T-helper 2 cell (primary cell): ENCODE measurements at regions not wholly inside any gene's neighbourhood (a gene's known extent, or its start where the extent isn't known, plus 50 kb on each side); places are given as distances from the start of the nearest gene placed in this dataset.

ENCODE experiments used
- DNase-seq, 5 experiments: peaks; one replicate each; pipeline versions ENCODE4 v3.0.0 to v3.0.0-alpha.2; 2012 to 2022

DNA sequence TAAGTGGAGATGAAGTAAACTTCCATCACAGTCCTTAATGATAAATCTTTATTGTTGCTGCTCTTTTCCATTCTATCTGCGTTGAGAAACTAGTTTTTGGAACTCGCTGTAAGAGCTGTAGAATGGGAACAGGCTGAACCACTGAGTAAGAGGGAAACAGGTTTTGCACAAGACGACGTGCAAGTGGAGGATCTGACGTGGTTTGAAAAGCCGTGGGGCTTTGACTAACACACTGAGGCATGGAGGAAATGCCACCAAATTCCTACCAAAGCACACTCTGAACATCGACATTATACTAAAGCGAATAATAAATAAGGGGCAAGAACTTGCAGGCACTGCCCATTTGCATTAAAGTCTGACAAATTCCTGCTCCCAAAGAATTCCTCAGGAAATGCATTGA lies 160.6 kb downstream of the KLF6 start:
- DNase-seq: no peak

DNA sequence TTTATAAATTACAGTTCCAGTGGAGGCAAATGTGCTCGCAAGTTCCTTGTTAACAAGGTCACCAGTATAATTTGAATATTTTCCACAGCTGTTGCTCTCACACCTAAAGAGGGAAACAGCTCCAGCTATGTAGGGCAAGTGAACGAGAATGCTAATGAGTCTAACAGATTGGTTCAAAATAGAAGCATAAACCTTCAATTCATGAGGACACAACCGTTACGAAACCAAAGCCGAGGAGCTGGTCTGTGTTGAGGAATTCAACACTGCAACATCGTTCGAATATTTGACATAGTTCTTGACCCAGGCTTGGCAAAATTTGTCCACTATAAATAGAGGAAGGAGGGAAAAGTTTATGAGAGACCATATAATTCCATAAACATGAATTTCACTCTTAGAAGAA lies 161.3 kb downstream of the KLF6 start:
- DNase-seq: no peak

DNA sequence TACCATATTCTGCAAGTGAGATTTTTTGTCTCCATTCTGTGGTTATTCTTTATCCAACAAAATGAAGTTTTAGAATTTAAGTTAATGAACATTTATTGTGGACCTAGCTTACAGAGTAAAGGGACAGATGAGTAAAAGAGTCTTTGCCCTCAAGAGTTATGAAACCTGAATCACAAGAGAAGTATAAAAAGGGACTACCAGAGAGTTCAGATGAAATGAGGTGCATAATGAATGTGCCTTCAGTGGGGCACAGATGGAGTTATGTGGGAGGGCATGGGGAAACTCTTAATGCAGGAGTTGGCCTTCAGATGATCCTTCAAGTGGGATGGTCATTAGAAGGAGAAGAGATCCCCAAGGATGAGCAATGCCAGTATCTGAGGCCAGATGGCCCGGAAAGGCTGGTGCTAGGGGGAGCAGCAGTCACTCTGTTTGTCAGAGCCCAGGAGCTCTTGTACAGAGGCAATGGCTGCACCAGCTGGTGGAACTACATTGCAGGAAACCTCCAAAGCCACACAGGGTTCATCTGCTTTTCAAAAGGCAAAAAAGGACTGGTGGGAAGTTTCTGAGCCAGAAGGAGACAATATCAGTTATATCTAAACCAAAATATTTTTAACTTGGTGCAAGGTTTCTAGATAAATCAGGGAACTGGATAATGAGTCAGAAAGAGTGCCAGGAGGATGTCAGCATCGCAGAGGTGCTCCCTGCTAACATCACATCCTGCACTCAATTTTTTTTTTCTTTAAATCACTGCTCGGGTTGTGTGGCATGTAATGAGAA lies 162.0 kb downstream of the KLF6 start:
- peak in 1 of 5 experiments; percentile 72 for DNase-seq

DNA sequence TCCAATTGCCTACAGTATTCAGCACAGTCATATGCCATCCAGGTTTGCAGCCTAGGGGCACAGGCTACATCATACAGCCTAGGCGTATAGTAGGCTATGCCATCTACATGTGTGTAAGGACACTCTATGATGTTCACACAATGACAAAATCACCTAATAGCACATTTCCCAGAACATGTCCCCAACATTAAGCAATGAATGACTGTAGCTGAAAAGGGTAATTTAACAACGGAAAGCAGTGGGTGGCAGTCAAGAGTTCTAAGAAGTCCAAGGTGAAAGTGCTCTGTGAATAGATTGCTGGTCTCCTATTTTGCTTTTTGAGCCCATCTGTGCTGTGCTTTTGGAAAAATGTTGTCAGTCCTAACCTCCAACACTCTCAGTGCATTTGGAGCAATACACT lies 162.6 kb downstream of the KLF6 start:
- peak in 1 of 5 experiments; percentile 52 for DNase-seq

DNA sequence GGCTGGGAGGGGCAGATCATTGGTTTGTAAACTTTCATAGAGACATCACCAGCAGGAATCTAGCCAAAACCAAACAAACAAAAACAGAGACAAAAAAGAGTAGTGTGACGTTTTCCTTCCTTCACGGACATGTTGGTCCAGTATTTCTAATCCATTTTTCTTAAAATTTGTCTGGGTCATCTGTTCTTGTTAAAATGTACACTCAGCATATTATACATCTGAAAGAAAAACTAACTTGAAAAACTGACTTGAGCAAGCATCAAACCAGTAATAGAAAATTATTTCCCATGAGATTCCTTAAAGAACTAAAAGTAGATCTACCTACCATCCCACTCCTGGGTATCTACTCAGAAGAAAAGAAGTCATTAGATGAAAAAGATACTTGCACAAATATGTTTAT lies 164.2 kb downstream of the KLF6 start:
- DNase-seq: no peak

DNA sequence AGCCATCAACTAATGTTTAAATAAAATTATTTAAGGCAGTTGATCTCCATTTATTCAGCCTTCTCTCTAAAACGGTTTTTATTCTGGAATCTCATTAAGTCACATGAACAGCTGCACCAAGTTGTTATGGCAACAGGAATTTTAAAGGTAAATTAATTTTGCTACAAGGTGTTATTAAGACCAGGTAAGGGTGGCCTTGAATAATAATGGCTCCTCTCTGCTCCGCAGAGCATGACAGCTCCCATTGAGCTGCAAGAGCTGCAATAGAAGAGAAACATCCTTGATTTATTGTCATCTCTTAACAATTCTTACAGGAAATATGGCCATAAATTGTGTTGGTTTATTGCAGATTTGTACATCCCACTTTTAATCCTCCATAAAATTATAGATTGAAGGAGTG lies 165.8 kb downstream of the KLF6 start:
- no peak for DNase-seq

DNA sequence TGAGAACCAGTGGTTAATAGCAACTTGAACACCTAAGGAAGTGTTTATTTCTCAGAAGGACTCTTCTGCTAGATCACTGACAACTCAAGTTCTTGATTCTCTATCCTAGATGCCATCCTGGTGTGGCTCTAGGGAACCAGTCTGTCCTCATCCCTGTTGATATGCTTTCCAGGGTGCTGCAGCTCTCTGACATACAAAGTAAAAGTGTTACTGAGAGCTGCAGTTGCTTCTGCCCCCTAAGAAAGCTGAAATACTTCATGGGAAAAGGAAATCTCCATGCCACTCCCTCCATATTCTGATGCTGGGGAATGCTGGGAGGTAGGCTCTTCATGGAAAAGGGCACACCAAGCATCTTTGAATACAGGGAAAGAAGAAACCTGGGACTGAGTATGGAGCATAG lies 168.1 kb downstream of the KLF6 start:
- peak in 1 of 5 experiments; percentile 9 for DNase-seq

DNA sequence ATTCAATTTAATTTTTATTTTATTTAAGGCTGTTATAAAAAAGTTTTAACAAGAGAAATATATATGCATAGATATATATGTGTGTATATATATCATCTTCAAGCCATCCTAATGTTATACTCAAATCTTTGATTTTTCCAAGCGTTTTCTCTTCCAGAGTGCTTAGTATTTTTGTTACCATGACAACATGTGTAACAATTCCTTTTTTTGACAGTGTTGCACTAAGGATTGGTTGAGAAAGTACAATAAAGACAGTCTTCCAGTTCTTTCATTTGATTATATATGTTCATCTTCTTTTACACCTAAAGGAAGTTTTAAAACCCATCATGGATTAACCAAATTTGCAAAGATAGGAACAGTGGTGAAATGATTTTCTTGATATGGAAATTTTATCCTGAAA lies 171.7 kb downstream of the KLF6 start:
- no peak for DNase-seq

DNA sequence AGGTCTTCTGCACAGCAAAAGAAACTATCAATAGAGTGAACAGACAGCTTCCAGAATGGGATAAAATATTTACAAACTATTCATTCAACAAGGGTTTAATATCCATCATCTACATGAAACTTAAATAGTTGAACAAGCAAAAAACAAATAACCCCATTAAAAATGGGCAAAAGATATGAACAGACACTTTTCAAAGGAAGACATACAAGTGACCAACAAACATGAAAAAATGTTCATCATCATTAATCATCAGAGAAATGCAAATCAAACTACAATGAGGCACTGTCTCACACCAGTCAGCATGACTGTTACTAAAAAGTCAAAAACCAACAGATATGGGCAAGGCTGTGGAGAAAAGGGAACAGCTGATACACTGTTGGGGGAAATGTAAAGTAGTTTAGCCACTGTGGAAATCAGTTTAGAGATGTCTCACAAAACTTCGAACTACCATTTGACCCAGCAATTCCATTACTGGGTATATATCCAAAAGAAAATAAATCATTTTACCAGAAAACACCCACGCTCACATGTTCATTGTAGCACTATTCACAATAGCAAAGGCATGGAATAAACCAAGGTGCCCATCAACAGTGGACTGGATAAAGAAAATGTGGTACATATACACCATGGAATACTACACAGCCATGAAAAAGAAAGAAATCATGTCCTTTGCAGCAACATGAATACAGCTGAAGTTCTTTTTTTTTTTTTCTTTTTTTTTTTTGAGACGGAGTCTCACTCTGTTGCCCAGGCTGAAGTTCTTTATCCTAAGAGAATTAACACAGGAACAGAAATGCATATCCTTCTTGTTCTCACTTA lies 172.6 kb downstream of the KLF6 start:
- no peak for DNase-seq

DNA sequence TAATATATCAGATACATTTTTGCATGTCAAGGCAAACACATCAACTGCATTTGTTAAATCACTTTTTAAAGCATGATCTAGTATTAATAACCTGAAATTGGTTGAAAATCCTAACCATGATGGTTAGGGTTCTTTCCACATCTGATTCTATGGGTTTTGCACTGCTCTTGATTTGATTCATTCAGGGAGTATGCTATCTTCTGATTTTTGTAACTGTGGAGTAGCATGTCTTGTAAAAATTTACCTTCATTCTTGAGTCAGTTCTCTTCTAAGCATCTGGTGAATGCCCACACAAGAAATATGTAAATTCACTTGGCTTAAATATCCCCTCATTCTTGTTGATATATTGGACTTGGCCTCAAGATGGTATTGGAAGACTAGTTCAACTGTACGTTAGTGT lies 178.7 kb downstream of the KLF6 start:
- DNase-seq: peak in 1 of 5 experiments; percentile 67

DNA sequence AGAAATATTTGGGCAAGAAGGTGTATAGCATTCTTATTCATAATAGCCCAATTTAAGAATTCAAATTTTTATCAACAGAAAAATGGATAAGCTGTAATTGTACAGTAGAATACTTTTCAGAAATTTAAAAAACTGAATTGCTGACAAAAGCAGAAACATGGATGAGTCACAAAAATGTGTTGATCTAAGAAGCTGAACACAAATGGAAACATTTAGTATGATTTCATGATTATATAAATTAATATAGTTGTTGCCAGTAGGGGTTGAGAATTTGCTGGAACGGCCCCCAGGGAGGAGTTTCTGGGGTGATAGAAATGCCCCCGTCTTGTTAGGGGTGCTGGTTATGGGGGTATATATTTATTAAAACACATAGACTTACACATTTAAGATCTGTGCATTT lies 179.1 kb downstream of the KLF6 start:
- DNase-seq: no peak

DNA sequence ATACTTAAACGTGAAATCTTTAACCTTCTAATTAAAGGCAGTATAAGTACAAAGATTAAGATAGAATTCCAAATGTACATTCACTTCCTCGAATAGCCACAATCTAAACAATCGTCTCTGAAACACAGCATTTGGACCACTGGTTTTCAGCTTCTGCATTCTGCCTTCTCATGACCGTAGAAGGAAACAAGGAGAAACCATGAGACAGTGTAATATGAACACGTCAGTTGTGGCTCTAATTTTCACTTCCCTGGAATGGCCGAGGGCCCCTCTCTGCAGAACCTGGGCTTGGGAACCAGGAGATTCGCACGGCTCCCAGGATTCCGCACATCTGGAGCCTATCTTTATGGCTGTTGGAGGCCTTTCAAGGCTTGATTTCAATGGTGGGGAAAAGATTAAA lies 189.3 kb downstream of the KLF6 start:
- DNase-seq: no peak

DNA sequence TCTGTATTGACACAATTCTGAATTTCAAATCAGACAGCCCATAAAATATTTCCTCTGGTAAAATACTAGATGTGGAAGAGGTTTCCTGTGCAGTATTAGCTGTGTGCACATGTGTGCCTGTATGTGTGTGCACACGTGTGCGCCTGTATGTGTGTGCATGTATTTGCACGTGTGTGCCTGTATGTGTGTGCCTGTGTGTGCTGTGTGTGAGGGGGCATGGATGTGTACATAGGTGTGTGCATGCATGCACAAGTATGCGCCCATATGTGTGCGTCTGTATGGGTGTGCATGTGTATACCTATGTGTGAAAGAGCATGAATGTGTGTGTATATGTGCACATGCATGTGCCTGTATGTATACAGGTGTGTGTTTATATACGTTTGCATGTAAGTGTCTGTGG lies 191.4 kb downstream of the KLF6 start:
- DNase-seq: no peak

DNA sequence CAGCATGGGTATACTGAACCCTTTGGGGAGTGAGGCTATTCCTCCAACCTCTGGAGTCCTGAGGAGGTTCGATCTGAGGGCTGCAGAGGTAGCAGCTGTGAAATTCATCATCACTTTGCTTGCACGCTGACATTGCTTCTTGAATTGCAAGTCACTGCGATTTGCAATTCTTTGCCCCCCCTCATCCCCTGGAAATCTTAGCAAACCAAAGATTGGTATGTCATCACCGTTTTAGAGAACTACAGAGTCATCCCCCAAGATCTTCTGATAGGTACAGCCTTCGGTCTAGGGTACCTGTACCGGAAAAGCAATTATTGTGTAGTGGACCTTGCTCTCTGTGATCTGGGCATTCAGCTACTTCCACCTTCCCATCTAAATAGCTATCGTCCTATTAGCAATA lies 192.6 kb downstream of the KLF6 start:
- DNase-seq: no peak

DNA sequence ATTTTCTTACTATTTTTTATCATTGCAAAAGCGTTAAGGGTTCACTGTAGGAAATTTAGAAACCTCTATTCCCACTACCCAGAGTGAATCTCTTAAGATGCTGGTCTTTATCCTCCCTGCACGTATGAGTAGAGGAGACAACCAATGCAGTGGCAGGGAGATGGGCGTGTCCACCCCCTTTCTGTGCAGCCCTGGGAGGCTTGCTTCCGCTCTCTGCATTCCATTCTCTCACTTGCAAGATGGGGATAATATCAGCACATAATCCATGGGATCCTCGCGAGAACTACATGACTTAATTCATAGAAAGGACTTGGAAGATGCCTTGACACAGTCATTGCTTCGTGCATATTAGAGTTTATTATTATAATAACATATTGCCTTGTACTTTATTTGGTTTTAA lies 196.2 kb downstream of the KLF6 start:
- no peak for DNase-seq

DNA sequence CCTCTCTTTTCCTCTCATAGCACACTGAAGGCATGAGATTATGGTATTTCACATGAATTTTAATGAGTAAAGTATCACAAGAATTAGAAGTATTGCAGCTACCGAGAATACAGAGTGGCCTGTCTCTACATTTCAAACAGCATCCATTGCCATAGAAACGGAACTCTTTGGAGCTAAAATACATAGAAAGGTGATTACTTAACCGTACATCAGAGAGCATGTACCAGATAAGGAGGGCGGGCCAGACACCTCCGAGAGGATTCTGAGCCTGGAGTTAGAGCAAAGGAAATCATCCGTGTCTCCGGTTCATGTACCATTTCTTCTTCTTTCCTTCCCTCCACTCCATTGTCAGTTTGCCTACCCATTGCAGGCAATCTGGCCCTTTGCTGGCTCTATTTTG lies 196.7 kb downstream of the KLF6 start:
- DNase-seq: no peak

DNA sequence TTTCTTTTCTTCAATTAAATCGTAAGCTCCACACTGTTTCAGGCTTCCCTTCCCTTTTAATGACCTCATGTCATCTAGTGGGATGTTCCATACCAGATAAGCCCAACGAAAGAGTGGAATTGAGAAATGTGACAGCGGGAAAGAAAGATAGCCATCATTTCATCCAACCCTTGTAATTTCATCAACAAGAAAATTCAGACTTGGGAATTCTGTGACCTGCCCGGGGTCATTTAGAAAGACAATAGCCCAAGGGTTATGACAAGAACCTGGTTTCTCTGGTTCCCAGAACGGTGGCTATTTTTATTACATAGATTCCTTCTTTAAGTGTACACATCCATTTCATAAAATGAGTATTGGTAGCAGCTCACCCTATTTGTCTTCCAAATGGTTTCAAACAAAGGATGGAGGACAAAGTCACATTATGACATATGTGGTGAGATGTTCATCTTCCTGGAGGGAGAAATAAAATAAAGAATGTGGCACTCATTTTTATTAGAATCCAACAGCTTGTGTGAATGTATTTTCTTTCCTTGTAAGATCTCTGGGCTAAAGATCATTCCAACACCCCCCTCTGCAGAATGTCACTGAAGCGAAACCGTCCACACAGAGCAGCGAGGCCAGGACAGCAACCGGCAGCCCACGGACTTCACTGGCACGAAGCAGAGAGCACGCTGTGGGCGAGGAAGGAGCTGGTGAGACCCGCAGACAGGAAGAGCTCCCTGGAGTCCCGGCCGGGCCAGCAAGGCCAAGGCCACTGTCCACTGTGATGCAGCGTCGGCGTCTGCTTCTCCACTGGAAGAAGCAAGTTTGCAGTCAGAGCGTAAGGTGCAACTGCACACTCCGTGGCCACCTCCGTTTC lies 199.9 kb downstream of the KLF6 start:
- DNase-seq: no peak

DNA sequence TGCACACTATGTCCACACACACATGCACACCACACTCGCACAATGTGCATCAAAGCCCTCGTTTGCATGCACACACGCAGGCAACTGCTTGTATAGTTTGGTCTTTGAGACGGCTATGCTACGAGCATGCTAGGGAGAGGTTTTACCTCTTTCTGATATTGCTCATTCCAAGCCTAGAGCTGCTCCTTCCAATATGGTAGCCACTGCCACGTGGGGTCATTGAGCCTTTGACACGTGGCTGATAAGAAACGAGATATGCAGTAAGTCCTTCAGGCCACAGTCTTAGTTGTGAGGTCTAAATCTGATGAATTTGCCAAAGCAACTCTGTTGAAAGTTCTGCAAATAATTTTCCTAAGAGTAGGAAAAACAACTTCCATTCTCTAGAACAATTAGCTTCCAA lies 204.4 kb downstream of the KLF6 start:
- no peak for DNase-seq

DNA sequence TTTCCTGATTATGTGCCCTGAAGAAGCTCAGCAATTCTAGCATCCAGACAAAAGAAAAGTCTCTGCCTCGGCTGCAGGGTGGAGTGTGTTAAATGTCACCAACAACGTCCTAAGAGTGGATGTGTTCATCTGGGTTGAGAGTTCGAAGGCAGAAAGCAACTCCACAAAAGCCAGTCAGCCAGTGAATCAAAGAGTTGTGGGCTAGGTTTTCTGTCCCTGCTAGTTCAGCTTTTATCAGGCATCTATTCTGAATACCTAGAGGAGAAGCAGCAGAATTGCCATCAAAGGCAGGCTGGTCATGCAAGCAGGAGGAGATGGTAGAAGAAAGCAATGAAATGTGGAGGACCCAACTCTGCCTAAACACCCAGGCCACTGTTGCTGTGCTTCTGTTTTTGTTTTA lies 205.2 kb downstream of the KLF6 start:
- DNase-seq: peak in 1 of 5 experiments; percentile 32

DNA sequence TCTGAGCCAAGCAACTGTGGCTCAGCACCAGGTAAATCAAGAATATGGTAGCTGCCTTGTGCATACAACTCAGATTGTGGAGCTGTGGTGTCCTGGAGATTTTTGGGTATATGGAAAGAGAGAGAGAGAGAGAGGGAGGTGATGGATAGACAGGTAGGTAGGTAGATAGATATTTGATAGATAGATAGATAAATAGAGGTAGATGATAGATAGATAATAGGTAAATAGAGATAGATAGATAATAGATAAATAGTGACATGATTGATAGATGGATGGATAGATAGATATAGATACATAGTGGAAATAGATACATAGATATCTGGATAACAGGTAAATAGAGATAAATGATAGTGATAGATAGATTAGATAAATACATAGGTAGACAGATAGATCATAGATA lies 206.3 kb downstream of the KLF6 start:
- no peak for DNase-seq

DNA sequence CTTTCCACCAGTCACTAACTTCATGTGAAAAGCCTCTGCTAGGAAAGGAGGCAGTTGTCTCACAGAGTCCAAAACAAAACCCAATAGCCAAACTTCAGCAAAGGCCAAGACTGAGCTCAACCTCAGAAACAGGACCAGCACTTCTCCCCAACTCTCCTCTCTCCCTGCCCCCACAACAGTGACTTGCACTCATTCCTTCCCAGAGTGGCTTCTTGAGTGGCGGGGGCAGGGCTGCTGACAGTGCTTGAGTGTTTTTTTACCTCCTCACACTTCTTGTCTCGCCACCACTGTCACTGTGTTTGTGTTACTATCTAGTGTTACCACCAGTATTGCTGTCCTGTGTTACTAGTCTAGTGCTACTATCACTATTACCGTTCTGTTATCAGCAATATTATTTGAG lies 206.8 kb downstream of the KLF6 start:
- no peak for DNase-seq

DNA sequence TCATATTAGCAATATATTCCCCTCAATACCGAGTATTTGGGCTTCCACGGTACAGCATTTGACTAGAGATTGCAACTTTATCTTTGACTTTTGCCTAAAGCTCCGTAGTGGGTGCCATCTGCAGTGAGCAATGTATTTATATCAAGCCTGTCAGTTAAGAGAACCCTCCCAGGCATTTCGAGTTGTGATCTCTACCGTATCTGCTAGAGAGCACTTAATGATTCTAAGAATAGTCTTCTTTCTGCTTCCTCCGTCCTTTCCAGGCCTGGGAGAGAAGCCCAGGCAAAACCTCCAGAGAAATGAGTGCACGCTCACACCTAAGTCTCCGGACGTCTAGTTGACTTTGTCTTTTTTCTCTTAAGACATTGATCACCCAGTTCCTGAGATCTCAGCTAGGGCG lies 210.6 kb downstream of the KLF6 start:
- DNase-seq: no peak

DNA sequence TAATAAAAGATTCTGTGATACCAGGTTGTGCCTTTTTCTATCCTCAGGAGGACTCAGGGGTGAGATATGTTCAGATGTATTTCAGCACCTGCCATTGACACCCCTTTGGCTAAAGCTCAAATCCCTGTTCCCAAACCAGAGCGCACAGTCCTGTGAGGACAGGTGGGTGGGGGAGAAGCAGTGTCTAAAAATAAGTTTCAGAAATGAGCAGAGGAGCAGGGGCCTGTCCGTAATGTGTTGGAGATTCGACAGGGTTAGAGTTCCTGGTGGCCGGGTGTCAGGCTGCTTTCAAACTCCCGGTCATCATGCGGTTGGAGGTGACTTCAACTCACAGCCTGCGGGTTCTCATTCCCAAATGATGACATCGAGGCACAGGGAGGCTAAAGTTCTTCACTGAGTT lies 211.5 kb downstream of the KLF6 start:
- no peak for DNase-seq
